ENCODE measurements at regions not wholly inside any gene's neighbourhood (a gene's known extent, or its start where the extent isn't known, plus 50 kb on each side); places are given as distances from the start of the nearest gene placed in this dataset.

DNA sequence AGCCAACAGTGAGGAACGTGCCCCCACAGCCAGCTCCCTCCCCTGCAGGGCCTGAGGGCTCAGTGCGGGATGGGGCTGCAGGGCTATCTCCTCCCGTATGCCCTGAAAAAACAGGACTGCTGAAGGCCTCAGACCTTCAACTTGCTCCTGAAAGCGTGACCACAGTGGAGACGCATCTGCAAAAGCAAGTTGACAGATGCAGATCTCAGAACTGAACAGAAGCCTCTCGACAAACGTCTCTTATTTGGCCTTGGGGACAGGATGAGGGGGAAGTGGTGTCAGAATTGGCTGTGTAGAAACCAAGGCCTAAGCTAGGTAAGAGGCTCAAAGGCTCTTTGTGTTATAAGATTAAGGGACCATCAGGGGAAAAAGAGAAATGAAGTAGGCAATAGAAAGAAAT lies 120.7 kb upstream of the SLC22A23 start:
- no peak for TF ChIP-seq CTCF (IDR thresholded peaks at IDR 0.05; ENCODE audit: low read length)
- no peak for TF ChIP-seq EZH2 (optimal IDR thresholded peaks at IDR 0.05; ENCODE audit: low read depth, low read length)
